HCT116 (cell line): ENCODE measurements at regions not wholly inside any gene's neighbourhood (a gene's known extent, or its start where the extent isn't known, plus 50 kb on each side); places are given as distances from the start of the nearest gene placed in this dataset.

Source experiments
- CTCF ChIP-seq, 3 experiments: fragments of 200-600 bp in 1 of 3; sonication (generic) in 1 of 3; IDR thresholded peaks in 2 of 3; conservative IDR thresholded peaks in 1 of 3; 2 replicates each; pipeline ENCODE4 v1.5.1; 2012 to 2017; ENCODE audit warnings: low read depth in 2 of 3, low read length in 2 of 3, antibody characterized with exemption in 1 of 3, borderline replicate concordance in 1 of 3, control low read depth in 1 of 3, mild to moderate bottlenecking in 1 of 3, mixed read lengths in 1 of 3, mixed run types in 1 of 3, moderate library complexity in 1 of 3; ENCODE audit not compliant: insufficient read depth in 1 of 3
- EZH2 ChIP-seq: fragments of 200-600 bp; sonication (generic); IDR thresholded peaks from 2 replicates; pipeline ENCODE4 v1.6.1; 2017; ENCODE audit warnings: antibody characterized with exemption, mixed run types
- JUND ChIP-seq: IDR thresholded peaks from 2 replicates; pipeline ENCODE4 v1.6.1; 2012
- POLR2AphosphoS5 ChIP-seq: IDR thresholded peaks from 2 replicates; pipeline ENCODE4 v1.6.1; 2011; ENCODE audit warnings: mild to moderate bottlenecking, low read depth, low read length, moderate library complexity
- YY1 ChIP-seq: IDR thresholded peaks from 2 replicates; pipeline ENCODE4 v1.6.1; 2011; ENCODE audit warnings: low read length, low read depth, moderate library complexity, mild to moderate bottlenecking; ENCODE audit not compliant: insufficient replicate concordance; ENCODE audit errors: extremely low read depth
- ZNF274 ChIP-seq: fragments of 200-500 bp; sonication (Bioruptor generic); IDR thresholded peaks from 2 replicates; pipeline ENCODE4 v1.6.1; 2014; ENCODE audit warnings: mild to moderate bottlenecking, low read depth, low read length, inconsistent platforms

GRCh38 chr17:71522383-71522782, 598.4 kb upstream of the SOX9 start:
- TF ChIP-seq ZNF274, result no peak
- TF ChIP-seq JUND, result no peak
- TF ChIP-seq CTCF (IDR thresholded peaks at IDR 0.05 in 2 of 3, conservative IDR thresholded peaks at IDR 0.05 in 1 of 3; ENCODE audit: borderline replicate concordance in 1 of 3, insufficient read depth in 1 of 3, low read depth in 2 of 3, low read length in 2 of 3), result no peak
- TF ChIP-seq EZH2, result no peak
- TF ChIP-seq POLR2AphosphoS5, result no peak
- no peak for TF ChIP-seq YY1
